ENCODE measurements at regions not wholly inside any gene's neighbourhood (a gene's known extent, or its start where the extent isn't known, plus 50 kb on each side); places are given as distances from the start of the nearest gene placed in this dataset.

DNA sequence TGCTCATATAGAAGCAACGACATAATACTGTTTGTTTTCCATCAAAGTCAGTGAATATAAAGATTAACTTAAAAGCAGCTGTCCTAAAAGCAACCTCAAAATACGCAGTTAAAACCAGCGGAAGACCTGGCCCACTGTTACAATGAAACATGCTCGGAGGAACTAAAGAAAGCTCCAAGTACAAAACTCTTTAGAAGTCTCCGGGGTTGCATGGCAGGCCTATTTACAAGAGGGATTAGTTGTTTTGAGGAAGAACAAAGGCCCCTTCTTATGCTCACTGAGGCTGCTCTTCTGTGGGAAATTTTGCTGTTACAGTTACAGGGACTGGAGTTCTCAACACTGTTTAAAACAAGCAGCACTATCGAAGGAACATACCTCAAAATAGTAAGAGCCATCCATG, 75.9 kb upstream of the C12orf71 start:
- TF ChIP-seq POLR2AphosphoS5 (IDR thresholded peaks at IDR 0.05; ENCODE audit: low read depth), result no peak
- TF ChIP-seq, protein P1, sequence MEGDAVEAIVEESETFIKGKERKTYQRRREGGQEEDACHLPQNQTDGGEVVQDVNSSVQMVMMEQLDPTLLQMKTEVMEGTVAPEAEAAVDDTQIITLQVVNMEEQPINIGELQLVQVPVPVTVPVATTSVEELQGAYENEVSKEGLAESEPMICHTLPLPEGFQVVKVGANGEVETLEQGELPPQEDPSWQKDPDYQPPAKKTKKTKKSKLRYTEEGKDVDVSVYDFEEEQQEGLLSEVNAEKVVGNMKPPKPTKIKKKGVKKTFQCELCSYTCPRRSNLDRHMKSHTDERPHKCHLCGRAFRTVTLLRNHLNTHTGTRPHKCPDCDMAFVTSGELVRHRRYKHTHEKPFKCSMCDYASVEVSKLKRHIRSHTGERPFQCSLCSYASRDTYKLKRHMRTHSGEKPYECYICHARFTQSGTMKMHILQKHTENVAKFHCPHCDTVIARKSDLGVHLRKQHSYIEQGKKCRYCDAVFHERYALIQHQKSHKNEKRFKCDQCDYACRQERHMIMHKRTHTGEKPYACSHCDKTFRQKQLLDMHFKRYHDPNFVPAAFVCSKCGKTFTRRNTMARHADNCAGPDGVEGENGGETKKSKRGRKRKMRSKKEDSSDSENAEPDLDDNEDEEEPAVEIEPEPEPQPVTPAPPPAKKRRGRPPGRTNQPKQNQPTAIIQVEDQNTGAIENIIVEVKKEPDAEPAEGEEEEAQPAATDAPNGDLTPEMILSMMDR (IDR thresholded peaks at IDR 0.05; ENCODE audit: insufficient read depth, low read length), result no peak
